PFSK-1 (cell line): ENCODE measurements at regions not wholly inside any gene's neighbourhood (a gene's known extent, or its start where the extent isn't known, plus 50 kb on each side); places are given as distances from the start of the nearest gene placed in this dataset.

Experiments
- FOXP2 ChIP-seq: optimal IDR thresholded peaks from 2 replicates; pipeline ENCODE3; 2011; ENCODE audit warnings: borderline replicate concordance, control low read depth, inconsistent platforms; ENCODE audit not compliant: insufficient read depth; ENCODE audit errors: extremely low read length, extremely low read depth
- POLR2AphosphoS5 ChIP-seq: IDR thresholded peaks from 2 replicates; pipeline ENCODE4 v1.6.1; 2012; ENCODE audit warnings: low read depth, mild to moderate bottlenecking, control low read depth, low read length, moderate library complexity
- REST ChIP-seq, 2 experiments: IDR thresholded peaks; 2 replicates each; pipeline versions ENCODE4 v1.6.1 to v1.8.0; 2011 to 2012; ENCODE audit warnings: low read depth in 2 of 2, low read length in 2 of 2, control low read depth in 1 of 2, inconsistent platforms in 1 of 2, mild to moderate bottlenecking in 1 of 2, moderate library complexity in 1 of 2; ENCODE audit not compliant: insufficient read depth in 1 of 2
- SIN3A ChIP-seq: IDR thresholded peaks from 2 replicates; pipeline ENCODE4 v1.6.1; 2012; ENCODE audit warnings: mild to moderate bottlenecking, low read length, moderate library complexity, borderline replicate concordance; ENCODE audit not compliant: insufficient read depth
- TAF1 ChIP-seq: IDR thresholded peaks from 2 replicates; pipeline ENCODE4 v1.6.1; 2012; ENCODE audit warnings: low read length, control low read depth, borderline replicate concordance; ENCODE audit not compliant: insufficient read depth

GRCh38 chr15:38872732-38873131 is 308.1 kb upstream of the RASGRP1 start:
- TF ChIP-seq SIN3A (no peak), POLR2AphosphoS5 (no peak), TAF1 (no peak), REST (IDR thresholded peaks at IDR 0.05; ENCODE audit: insufficient read depth in 1 of 2, low read depth in 2 of 2, low read length in 2 of 2) (no peak), FOXP2 (no peak)
